Activated gamma-delta T cell treated with anti-CD3 and anti-CD28 coated beads, Interleukin-2, amount 50 U/mL, for 16 hours (primary cell): ENCODE measurements at regions not wholly inside any gene's neighbourhood (a gene's known extent, or its start where the extent isn't known, plus 50 kb on each side); places are given as distances from the start of the nearest gene placed in this dataset.

Source experiments
- DNase-seq: peaks from one replicate; pipeline ENCODE4 v3.0.0-alpha.2; 2020; ENCODE audit warnings: low read depth

DNA sequence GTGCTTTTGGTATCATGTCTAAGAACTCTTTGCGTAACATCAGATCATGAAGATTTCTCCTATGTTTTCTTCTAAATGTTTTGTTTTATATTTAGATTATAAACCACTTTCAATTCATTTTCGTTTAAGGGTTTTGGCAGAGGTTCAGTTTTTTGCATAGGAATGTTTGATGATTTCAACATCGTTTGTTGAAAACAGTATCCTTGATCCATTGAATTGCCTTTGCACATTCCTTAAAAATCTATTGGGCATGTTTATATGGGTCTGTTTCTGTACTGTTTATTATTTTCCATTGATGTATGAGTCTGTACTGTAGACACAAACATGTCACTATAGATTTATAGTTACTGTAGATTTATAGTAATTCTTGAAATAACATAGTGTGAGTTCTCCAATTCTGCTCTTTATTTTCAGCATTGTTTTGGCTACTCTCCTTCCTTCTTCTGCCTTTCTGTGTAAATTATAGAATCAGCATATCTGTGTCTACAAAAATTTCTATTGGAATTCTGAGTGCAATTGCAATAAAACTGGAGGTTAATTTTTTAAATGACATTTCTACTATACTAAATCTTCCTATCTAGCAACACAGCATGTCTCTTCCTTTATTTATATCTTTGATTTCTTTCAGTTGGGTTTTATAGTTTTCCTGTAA lies 374.0 kb downstream of the SV2B start:
- DNase-seq = no peak

DNA sequence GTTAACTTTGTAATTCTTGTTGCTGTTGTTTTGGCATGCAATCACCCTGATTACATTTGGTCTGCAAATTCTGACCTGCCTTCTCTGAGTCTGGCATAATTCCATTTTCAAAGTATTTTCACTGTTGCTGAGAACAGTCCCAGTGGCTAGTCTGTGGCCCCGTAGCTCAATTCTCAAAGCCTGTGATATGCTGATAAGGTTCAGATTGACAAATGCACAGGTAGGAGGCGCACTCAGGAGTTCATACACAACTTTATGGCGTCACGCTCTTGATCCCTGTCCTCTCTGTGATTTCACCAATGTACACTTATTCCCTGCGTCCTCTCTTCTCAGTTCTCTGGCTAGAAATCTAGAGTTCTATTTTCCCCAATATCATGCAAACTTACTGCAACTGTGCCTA lies 376.6 kb upstream of the SLCO3A1 start:
- DNase-seq = no peak

DNA sequence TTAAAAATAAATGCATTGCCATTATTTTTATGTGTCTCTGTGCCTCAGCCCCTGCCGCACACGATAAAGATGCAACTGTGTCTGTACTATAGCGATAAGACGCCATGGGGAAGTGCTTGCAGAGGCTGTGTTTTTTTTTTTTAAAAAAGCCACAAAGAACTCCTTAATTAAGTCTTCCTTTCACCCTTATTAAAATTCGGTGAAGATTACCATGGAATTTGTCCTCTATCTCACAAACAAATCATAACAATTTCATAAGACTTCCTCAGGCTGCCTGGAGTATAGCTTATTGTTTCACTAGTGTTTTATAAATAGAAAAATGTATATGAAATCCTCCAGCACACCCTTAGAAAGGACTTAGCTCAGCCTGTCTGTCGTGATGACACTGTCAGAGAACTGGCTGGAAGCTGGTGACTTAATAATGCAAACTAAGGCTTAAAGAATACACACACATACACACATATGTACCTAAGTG lies 374.8 kb upstream of the SLCO3A1 start:
- DNase-seq = no peak

DNA sequence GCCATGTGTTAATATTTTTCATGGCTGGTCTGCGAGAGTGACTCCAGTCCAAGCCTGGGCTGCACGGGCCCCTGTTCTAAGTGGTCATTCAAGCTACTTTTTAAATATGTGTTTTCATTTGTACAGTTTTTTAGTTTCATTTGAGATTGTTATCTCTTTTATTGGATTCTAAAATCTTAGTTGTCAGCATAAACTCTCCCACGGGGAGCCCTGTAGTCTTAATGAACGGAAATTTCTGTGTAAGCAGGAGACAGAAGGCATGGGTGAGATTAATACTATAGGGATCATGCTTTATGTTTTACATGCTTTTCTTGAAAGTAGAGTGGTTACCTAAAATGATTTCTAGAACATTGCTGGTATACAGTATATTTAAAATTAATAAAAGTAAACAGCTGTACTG lies 373.1 kb upstream of the SLCO3A1 start:
- no peak for DNase-seq

DNA sequence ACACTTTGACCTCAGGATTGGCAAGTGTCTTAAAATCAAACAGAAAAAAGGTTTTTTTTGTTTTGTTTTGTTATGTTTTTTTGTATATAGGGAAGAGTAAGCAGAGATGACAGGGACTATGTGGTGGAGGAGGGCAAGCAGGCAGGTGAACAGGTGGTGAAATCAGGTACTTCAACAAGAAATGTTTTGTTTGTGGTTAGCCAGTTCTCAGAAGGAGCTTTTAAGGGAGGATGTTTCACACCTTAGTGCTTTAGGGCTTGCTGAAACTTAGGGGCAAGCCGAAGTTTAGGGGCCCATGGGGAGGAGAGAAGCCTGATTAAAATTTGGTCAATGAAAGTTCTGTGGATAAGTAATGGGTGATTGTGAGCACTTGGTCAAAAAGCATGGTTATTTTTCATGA lies 370.7 kb upstream of the SLCO3A1 start:
- no peak for DNase-seq

DNA sequence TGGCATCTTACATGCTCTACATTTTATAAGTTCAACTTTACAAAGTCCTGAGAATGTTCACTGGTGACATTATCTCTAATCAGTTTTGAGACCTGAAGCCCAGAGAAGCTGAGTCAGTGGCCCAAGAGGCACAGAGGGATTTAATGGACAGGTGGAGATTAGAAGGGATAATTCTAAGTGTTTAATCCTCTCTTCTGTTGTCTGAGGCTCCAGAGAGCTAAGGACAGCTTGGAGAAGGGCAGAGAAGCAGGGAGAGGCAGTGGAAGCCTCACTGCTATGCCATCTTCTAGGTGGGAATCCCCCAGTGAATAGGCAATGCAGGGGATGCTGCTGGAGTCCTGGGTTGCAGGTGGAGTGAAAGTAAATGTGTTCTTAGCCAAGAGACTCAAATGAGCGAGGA lies 369.4 kb upstream of the SLCO3A1 start:
- no peak for DNase-seq

DNA sequence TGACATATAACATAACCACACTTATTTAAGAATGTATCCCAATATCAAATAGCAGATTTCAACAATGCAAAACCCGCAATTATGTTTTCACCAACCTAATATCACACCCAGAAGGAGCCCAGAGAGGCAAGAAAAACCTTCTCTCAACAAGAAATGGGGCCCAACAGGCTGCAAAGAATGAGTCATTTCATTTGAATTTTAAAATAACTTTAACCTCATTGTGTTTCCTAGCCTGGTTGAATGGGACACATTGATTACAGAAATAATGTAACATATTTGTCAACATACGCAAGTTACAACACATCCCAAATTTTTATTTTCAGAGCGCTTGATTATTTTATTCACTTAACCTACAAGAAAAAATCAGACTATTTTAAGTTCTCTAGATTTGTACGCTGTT lies 365.1 kb upstream of the SLCO3A1 start:
- no peak for DNase-seq

DNA sequence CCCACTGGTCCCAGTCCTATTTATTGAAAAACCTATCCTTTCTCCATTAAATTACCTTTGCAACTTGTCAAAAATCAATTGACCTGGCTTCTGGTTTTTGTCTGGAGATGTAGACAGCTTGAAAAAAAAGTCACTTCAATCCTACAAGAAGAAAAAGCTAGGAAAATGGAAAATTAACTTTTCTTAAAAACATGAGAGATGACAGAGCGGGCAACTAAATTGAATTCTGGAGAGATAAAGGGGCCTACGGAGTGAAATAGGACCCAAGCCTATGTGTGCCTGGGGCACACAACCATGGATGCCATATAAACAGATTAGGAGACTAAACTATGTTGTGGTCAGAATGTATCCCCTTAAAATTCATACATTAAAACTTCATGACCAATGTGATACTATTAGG lies 363.3 kb upstream of the SLCO3A1 start:
- DNase-seq = no peak

DNA sequence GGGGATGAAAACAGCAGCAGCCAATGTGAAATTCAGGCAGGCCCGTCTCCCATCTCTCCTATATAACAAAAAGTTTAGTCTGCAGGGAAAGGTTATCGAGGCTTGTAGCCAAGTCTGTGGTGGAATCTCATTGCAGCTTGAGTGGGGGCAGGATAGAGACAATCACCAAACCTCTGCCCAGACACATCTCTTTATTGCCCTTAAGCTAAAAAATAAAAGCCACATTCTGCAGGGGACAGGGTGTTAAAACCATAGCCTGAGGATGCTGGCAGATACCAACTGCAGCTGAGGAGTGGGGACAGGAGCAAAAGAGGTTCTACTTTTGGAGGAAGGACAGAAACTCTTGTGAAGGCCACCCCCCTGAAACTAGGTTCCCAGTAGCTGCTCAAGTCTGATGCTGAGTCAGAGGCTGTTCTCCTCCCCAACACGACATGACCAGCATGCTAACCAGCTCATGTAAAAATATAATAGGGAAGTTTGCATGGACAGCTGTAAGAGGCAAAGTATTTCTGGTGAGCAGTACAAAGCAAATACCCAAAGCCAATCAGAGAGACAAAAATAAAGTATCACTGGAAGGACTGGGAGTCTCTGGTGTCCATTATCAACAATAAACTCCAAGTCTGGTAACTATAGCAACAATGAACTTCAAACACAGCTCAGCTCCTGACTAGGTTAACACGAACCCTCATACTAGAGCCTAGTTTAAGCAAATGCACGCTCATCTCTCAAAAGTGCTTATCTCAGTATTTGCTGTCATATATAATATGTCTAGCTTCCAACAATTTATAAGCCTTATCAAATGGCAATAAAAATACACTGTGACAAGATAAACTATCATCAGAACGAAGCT lies 362.2 kb upstream of the SLCO3A1 start:
- DNase-seq = no peak

DNA sequence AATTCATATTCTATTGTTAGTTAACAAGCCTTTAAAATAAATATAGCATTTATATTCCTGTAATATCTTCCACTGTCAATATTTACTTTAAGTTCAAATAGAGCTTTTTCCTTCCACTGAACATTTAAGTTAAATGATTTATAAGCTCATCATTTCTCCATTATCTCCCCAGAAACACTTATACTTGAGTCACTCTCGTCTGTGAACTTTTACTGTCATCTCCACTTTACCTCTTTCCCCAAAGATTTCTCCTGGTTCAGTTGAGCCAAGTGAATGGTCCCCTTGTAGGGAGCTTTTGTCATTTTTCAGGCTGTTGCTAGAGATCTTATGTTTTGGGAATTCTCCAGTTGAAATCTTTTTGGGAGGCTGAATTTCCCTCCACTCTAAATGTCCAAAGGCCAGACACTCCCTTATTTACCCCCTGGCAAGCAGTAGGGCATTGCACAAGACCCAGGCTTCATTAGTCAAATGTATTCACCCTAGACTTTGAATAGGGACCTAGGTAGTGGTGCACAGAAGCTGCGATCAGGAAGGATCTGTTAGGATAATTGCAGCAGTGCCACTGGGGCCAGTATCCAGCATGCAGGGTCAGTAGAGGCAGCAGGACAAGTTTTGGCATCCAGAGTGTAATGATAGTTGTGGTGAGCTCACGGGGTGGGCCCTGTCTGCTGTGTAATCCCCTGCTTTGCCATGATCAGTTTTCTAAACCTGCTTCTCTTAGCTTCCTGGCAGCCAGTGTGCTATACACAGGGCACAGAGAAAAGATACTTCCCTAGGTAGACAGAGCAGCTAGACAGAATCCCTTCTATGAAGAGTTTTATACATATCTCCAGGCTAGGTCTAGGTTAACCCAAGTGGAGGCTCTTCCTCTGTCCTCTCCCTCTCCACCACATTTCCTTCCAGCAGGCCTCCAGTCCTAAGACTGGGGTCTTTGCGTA lies 356.5 kb upstream of the SLCO3A1 start:
- DNase-seq = no peak

DNA sequence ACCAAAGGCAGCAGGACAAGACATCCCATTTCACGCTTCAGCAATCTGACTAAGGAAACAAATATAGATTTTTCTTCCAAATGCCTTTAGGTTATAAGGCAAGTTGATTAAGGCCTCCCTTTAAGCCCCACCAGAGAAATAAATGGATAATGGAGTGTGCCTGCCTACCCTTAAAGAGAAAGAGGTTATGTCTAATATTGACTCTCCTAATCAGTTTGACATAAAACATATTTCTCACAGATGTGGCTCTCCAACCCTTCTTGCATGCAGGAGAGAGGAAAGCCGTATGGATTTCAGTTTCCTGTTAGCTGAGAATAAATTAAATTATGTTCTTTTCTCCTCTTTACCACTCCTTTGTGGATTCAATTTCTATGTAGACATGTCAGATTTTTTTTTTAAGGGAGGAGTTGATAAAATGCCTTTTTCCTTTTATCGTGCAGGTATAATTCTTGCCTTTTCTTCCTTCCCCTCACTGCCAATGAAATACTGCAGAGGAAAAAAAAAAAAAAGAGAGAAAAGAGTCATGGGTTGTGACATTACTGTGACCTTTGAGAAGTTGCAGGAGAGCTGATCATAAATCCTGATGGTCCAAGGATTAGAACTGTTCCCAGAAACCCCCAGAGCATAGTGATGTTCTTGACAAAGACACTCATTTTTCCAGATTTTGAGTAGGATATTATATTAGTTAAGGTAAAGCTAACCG lies 355.3 kb upstream of the SLCO3A1 start:
- no peak for DNase-seq

DNA sequence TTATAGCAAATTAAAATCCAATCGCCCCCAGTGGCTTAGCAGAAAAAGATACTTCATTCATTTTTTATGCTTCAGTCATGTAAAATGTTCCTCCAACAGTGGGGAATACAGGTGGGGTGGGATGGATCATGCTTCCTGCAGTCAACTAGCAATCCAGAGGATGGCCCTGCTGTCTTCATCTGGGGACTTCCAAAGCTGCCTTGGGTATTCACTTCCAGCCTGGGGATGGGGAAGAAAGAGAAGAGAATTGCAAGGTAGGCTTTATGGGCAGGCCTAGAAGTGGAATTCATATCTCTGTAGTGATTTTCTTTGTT lies 354.8 kb upstream of the SLCO3A1 start:
- no peak for DNase-seq

DNA sequence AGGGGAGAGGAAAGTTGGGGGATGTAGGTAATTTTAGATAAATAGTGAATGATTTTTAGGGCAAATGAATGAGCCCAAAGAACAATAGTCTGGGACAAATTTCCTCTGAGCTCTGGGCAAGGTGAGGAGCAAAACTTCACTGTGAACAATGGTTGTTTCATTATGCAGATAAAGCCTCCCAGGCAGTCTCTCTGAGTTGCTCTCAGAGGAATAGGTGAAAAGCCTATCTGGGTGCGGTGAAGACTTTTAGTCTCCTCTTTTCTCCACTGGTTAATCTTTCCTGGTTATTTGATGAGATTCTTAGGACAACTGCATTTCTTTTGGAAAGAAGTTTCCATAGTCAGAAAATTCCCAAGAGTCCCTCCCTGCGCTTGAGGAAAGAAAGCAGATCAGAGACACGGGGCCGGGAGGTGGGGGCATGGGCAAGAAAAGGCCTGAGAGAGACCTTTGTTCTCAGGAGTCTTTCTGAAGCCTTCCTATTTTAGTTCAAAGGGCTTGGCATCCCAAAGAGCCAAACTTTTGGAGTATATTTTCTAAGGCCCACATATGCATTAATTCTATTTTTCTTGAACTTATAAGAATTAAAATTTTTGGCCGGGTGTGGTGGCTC lies 353.6 kb upstream of the SLCO3A1 start:
- DNase-seq = no peak

DNA sequence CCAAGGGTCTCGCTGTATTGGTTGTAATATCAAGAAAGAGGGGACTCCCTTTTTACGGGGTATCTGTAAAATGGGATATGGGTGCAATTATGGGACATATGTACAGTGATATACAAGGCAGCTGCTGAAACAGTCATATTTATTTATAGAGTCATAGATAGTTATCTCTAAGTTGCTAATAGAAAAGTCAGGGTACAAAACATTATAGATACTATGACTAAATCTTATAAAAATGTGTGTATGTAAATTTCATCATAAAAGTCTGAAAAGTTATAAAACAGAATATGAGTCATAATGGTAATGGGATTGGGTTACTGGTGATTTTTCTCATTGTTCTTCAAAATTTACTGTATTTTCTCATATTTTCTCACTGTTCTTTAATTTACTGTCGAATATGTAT lies 344.9 kb upstream of the SLCO3A1 start:
- DNase-seq = no peak

DNA sequence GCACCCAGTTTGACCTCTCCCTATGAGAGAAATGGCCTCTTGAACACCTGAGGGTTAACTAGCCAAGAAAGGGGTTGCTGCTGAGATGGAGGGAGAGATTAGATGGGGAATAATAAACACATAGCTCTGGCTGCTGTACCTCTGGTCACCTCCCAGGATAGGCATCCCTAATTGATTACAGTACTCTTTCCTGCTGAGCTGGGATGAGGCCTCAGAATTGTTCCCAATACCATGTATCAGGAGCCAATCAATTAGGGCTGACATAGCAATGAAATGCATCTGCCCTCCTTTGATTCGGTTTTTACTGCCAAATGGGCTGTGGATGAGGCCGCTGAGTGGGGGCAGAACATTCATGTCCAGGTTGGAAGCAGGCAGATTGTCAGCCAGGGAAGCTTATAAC lies 339.4 kb upstream of the SLCO3A1 start:
- DNase-seq = no peak

DNA sequence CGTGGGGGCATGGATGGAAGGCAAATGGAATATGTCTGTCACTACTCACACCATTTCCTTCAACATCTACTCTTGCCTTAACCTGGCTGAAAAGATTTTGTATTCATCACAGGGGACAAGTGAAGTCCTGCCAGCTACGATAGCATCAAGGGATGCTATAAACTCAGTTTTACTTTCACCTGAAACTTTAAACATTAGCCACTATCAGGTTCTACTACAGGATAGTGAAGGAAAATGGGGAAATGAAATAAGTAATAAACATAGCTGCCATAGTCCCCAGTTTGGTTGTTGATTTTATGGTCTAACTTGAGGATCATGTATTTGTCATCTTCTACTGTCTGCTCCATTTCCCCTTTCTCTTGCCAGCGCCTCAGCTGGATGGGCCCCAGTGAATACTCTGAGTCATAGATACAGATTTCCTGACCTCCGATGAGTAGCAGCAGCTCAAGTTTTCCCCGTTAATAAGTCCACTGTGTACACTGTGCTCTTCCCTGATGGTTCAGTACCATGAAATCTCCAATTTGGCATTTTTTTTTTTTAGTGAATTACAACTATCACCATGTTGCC lies 338.2 kb upstream of the SLCO3A1 start:
- no peak for DNase-seq

DNA sequence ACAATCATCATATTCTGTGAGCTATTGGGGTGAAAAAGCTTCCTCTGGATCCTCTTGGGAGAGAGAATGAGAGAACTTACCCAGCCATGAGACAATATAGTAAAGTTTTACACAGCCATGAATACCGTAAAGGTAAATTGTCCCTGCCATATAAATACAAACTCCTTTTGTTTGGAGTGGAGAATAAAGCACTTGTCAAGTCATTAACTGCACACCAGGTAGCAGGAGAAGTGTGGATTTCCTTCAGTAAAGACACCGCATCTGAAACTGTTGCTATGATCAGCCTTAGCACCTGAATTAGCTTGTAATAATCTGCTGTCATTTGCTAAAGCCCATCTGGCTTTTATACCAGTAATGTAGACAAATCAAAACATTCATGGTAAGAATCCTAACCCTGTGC lies 336.6 kb upstream of the SLCO3A1 start:
- DNase-seq = no peak

DNA sequence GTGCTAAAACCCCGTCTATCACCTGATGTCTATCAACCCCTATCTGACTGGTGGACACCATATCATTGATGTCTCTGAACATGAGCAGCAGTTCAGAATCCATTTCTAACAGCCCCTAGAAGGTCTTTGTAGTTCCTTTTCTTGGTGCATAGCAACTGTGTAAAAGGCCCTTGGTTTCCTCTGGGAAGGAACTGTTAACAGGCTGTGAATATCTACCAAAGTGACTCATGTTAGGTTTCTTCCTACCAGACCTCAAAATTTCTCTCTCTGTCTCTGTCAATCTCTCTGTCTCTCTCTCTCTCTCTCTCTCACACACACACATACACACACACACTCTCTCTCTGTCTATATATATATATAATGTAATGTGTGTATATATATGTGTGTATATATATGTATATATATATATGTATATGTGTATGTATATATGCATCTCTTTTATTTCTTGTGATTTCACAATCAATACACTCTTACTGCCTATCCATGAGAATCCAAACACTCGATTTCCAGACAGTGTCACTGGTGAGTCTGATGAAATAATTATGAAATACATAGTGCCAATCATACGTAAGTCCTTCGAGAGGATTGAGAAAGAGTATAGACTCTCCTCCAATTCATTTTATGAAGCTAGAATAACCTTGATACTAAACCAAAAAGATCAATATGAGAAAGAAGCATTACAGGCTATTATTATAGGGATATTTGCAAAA lies 335.9 kb upstream of the SLCO3A1 start:
- DNase-seq = no peak

DNA sequence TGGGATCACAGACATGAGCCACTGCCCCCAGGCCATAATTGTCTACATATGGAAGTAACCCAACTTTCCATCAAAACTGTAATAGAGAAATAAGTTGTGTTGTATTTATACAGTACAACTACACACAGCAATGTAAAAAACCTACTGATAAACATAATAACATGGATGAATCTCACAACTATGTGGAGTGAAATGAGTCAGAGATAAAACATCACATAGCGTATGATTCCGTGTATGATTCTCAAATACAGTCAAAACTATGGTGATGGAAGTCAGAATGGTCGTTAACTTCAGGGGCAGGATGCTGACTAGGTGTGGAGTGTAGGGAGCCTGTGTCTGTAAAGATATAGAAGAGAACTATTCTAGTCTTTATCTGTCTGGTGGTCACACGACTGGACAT lies 332.7 kb upstream of the SLCO3A1 start:
- DNase-seq = no peak

DNA sequence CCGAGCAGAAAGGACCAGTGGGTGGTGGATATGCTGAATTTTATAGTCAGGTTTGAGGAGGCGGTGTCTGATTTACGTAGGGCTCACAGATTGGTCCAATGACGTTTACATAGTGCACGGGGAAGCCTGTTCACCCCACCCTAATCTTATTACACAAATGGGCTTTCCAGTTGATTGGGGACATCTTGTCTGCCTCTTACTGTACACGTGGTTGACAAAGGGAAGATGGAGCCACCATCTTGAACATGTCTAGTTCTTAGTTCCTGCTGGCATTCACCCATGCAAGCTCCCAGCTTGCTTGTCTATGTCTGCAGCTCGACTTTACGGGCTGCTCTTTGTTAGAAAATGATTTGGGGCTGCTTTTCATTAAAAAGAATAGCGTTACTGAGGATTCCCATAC lies 332.0 kb upstream of the SLCO3A1 start:
- DNase-seq = no peak

DNA sequence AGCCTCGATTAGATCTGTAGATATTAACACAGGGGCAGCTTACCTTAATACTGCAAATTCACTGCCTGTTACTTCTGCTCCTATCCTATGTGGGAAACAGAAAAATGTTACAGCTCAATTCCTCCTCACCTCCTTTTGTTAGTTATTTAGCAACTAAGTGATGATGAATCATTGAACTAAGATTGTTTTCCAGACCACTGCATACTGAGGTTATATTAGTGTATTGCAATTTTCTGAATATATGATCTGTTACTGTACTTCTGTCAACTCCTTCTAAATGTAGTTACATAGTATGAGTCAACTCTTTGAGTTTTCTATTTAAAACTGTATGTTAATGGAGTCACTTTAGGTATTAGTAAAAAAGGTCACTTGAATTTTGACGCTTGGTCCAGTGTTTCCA lies 331.5 kb upstream of the SLCO3A1 start:
- no peak for DNase-seq
